HAP-1 (cell line): ENCODE measurements at regions not wholly inside any gene's neighbourhood (a gene's known extent, or its start where the extent isn't known, plus 50 kb on each side); places are given as distances from the start of the nearest gene placed in this dataset.
"Not testable (repeated sequence)": the region's sequence is repeated elsewhere in the genome, so short reads cannot be mapped to it uniquely, and the experiment has no call there.

ENCODE experiments used
- DNase-seq, 2 experiments: peaks; one replicate each; pipeline ENCODE4 v3.0.0-alpha.2; 2016 to 2020; ENCODE audit warnings: low spot score in 2 of 2
- H3K27me3 ChIP-seq: fragments of 250-450 bp; sonication (Bioruptor Pico); 2 replicates; pipeline ENCODE4 v1.5.1; 2020; ENCODE audit warnings: low read depth, mild to moderate bottlenecking, moderate library complexity
- H3K36me3 ChIP-seq: fragments of 250-450 bp; sonication (Bioruptor Pico); replicated peaks from 2 replicates; pipeline ENCODE4 v1.5.1; 2020; ENCODE audit warnings: mild to moderate bottlenecking
- H3K4me1 ChIP-seq: fragments of 250-450 bp; sonication (Bioruptor Pico); 2 replicates; pipeline ENCODE4 v1.5.1; 2020; ENCODE audit warnings: mild to moderate bottlenecking
- H3K4me3 ChIP-seq: fragments of 250-450 bp; sonication (Bioruptor Pico); 2 replicates; pipeline ENCODE4 v1.5.1; 2020; ENCODE audit warnings: mild to moderate bottlenecking, moderate library complexity
- H3K9me3 ChIP-seq: fragments of 250-450 bp; sonication (Bioruptor Pico); 2 replicates; pipeline ENCODE4 v1.5.1; 2020; ENCODE audit warnings: mild to moderate bottlenecking, moderate library complexity
- in situ Hi-C: fragments of 300-500 bp; cut with MboI; formaldehyde crosslinking; loops from 3 replicates; pipeline ENCODE4 v1.14.3; 2020; ENCODE audit warnings: low sequenced_read_pairs, inconsistent platforms, mixed read lengths

DNA sequence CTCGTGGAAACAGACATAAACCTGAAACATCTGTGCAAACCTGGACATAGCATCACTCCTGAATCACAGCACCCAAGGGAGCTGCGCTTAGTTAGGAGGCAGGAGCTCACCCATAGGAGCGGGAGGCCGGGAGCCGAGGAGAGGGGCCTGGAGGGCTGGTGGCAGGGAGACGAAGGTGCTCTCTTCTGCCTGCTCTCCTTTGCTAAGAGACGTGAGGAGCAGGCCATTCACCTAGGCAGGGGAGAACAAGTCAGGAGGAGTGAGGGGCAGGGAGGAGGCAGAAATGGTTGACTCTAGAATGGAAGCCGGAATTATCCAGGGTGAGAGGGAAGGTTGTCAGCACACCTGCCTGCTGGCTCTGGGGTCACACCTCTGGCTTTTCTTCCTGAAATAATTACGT, 398.4 kb upstream of the IRX2 start:
- no peak for DNase-seq
- H3K9me3 ChIP-seq, result no peaks in the 10 kb centered on the region
- H3K36me3 ChIP-seq, result no peaks in the 10 kb centered on the region
- H3K27me3 ChIP-seq, result no peaks in the 10 kb centered on the region
- in situ Hi-C loops, result no loop called here
- no peaks in the 10 kb centered on the region for H3K4me1 ChIP-seq
- H3K4me3 ChIP-seq, result no peak overlapping the region

- H3K27me3 ChIP-seq, H3K9me3 ChIP-seq, H3K4me3 ChIP-seq, in situ Hi-C loops, DNase-seq, H3K36me3 ChIP-seq, H3K4me1 ChIP-seq: not testable (repeated sequence)
Observed at GRCh38 chr5:3147405-3147804, 395.9 kb upstream of the IRX2 start.

DNA sequence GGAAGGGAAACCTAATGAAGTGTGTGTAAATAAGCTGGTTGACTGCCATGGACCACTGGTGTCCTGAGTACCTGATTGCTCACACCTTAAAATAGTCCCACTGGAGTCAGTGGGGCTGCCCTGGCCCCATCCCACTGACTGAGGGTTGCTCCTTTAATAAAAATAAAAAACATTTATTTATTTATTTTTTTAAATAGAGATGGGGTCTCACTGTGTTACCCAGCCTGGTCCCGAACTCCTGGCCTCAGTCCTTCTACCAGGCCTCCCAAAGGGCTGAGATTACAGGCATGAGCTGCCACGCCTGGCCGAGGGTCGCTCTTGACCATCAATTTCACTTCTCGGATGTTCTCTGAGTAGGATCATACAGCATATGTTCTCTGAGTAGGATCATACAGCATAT, 394.2 kb upstream of the IRX2 start:
- Histone ChIP-seq H3K36me3 (no peaks in the 10 kb centered on the region), H3K4me3 (no peak overlapping the region), H3K27me3 (no peaks in the 10 kb centered on the region), H3K9me3 (no peaks in the 10 kb centered on the region), H3K4me1 (0 out of 2 replicates have a peak, but pooled peaks cover 3% of the 10 kb centered on the region)
- in situ Hi-C loops, result no loop called here
- no peak for DNase-seq

DNA sequence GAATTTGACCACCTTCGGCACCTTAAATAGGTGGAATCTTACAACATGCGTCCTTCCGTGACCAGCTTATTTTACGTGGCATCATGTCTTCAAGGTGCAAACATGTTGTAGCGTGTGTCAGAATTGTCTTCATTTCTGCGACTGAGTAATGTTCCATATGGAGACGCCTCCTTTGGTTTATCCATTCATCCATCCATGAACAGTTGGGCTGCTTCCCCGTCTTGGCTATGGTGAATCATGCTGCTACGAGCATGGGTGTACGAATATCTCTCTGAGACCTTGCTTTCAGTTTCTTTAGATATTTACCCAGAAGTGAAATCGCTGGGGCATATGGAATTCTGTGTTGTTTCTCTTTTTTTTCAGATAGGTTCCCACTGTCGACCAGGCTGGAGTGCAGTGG, 391.9 kb upstream of the IRX2 start:
- no peak for DNase-seq
- Histone ChIP-seq H3K4me1 (0 out of 2 replicates have a peak, but pooled peaks cover 3% of the 10 kb centered on the region), H3K27me3 (no peaks in the 10 kb centered on the region), H3K9me3 (no peaks in the 10 kb centered on the region; the same call in 1 of the 2 replicates), H3K4me3 (no peak overlapping the region), H3K36me3 (no peaks in the 10 kb centered on the region)
- in situ Hi-C loops, result no loop called here

DNA sequence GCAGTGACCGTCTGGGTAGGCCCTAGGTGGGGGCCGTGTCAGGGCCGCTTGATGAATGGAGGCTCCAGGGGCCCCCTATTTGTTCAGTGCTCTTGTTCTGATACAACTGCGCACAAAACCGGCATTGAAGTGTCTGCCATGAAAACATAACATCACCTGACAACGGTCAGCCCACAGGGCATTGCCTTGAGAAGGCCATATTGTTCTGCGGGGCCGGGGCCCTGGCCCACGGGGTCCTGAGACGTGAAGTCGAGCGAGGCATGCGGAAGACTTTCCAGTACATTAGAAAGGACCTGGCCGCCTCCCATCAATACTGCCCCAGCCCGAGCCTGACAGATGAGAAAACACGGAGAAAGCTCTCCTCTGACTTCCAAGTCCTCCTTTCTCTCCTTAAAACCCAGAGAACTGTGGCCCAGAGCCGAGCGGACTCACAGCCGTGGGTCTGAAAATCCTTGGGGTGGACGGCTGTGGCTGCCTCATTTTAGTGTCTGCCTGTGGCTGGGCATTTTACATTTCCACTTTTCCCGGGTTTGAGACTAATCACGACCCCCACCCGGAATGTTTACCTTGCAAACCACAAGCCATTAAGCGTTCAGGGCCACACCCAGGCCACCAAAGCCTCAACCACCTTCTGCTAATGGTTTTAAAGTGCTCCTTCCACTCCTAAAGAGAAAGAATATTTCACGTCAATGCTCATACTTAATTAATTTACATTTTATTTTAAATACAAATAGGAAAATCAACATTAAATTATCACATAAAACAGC, 391.0 kb upstream of the IRX2 start:
- DNase-seq, result no peak
- Histone ChIP-seq H3K4me3 (no peak overlapping the region), H3K27me3 (no peaks in the 10 kb centered on the region), H3K4me1 (0 out of 2 replicates have a peak, but pooled peaks cover 3% of the 10 kb centered on the region), H3K9me3 (no peaks in the 10 kb centered on the region; the same call in 1 of the 2 replicates), H3K36me3 (no peaks in the 10 kb centered on the region)
- in situ Hi-C loops, result no loop called here

DNA sequence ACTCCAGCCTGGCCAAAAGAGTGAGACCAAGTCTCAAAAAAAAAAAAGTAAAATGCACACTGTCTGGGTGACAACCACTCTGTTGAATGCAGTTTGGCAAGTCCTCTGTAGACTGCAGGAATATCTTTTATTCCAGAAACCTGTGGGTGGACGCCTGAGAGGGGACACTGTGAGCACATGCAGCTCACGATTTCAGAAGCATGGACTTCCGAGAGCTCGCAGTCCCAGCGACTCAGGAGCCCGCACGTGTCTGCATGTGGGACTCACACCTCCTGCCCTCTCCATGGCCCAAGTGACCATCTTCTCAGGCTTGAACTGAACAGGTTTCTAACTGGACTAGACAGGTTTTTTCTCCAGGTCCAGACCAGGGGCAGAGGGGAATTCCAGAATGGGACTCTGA, 388.6 kb upstream of the IRX2 start:
- in situ Hi-C loops, result no loop called here
- H3K36me3 ChIP-seq, result no peaks in the 10 kb centered on the region

DNA sequence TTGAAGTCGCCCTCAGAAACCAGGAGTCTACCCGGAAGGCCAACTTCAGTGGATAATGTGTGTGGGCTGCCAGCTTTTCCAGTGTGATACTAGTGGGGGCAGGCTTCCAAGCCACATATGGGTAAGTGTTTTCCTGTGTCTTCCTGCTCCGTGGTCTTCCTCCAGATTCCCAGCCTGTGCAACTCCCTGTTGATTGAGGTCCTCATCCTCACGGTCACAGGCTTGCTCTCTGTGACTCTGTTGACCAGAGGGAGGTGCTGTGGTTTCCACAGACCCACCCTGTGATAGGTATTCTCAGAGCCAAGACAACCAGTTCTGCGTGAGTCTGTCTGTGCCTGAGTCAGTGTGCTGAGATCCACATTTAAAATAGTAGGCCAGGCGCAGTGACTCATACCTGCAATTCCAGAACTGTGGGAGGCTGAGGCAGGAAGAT, 388.0 kb upstream of the IRX2 start:
- no peaks in the 10 kb centered on the region for H3K27me3 ChIP-seq
- in situ Hi-C loops, result no loop called here
- no peaks in the 10 kb centered on the region for H3K36me3 ChIP-seq
- no peaks in the 10 kb centered on the region; the same call in 1 of the 2 replicates for H3K9me3 ChIP-seq
- no peak overlapping the region for H3K4me3 ChIP-seq
- no peak for DNase-seq
- H3K4me1 ChIP-seq, result 0 out of 2 replicates have a peak, but pooled peaks cover 3% of the 10 kb centered on the region

More for the DNA sequence above, 388.6 kb upstream of the IRX2 start:
- Histone ChIP-seq H3K4me3 (no peak overlapping the region), H3K9me3 (no peaks in the 10 kb centered on the region; the same call in 1 of the 2 replicates), H3K27me3 (no peaks in the 10 kb centered on the region), H3K4me1 (0 out of 2 replicates have a peak, but pooled peaks cover 3% of the 10 kb centered on the region)
- DNase-seq, result no peak

DNA sequence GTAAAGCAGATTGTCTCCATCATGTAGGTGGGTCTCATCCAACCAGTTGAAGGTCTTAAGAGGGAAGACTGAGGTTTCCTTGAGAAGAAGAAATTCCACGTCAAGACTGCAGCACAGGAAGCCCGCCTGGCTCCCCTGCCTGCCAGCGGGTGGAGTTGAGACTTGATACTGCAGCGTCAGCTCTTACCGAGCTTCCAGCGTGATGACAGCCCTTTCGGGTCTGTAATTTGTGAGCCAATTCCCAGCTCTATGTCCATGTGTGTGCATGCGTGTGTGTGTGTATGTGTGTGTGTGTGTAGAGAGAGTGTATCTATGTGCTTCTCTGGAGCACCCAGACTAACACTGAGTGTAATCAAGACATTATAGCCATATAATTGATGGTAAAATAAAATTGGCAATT, 379.7 kb upstream of the IRX2 start:
- Histone ChIP-seq H3K36me3 (no peaks in the 10 kb centered on the region), H3K9me3 (no peaks in the 10 kb centered on the region), H3K4me1 (no peaks in the 10 kb centered on the region; the same call in 1 of the 2 replicates), H3K27me3 (no peaks in the 10 kb centered on the region), H3K4me3 (no peak overlapping the region)
- no peak for DNase-seq
- in situ Hi-C loops, result no loop called here

DNA sequence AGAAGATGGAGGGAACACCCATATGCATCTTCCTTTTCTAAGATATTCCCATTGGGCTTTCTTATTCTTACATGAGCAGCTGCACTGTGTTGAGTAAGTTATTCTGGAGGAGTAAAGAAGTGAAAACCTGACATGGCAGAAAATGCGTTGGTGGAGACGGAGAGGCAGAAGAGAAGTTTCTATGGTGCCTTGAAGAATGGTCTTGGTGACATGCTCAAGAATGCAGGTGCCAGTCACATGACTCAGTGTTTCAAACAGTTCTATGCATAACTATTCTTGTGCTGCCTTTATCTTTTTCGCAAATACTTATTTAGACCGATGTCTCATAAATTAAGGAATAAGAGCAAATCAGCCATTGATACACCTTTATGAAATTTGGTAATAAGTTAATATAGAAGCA, 377.8 kb upstream of the IRX2 start:
- no peak for DNase-seq
- Histone ChIP-seq H3K27me3 (no peaks in the 10 kb centered on the region), H3K4me3 (no peak overlapping the region), H3K36me3 (no peaks in the 10 kb centered on the region), H3K4me1 (peaks cover 15% of the 10 kb centered on the region), H3K9me3 (no peaks in the 10 kb centered on the region)
- in situ Hi-C loops, result no loop called here

GRCh38 chr5:3127423-3127911, 376.0 kb upstream of the IRX2 start:
- DNase-seq, result no peak
- Histone ChIP-seq H3K27me3 (no peaks in the 10 kb centered on the region), H3K4me1 (peaks cover 33% of the 10 kb centered on the region), H3K36me3 (no peaks in the 10 kb centered on the region), H3K9me3 (no peaks in the 10 kb centered on the region), H3K4me3 (no peak overlapping the region)
- in situ Hi-C loops, result no loop called here

GRCh38 chr5:3126639-3127038, 375.2 kb upstream of the IRX2 start:
- no peaks in the 10 kb centered on the region for H3K9me3 ChIP-seq
- in situ Hi-C loops, result no loop called here
- peaks cover 41% of the 10 kb centered on the region for H3K4me1 ChIP-seq
- H3K27me3 ChIP-seq, result no peaks in the 10 kb centered on the region
- DNase-seq, result no peak
- H3K4me3 ChIP-seq, result no peak overlapping the region
- H3K36me3 ChIP-seq, result no peaks in the 10 kb centered on the region

DNA sequence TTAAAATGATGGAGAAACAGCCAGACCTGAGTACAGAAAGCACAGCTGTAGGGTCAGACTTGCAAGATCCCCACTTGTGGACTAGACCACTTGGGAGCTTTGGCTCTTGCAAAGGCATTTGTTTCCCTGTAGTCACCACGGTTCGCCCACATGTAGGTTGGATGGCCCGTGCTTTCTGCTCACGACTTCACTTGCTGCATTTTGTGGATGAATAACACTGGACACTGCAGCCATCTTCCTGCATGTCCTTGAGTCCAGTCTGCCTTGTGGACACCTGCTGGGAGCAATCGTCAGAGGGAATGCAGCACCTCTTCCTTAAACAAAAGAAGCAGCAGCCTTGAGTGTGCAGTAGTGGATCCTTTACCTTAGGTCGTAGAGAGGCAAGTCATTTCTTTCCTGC, 372.9 kb upstream of the IRX2 start:
- in situ Hi-C loops, result no loop called here
- Histone ChIP-seq H3K36me3 (no peaks in the 10 kb centered on the region), H3K9me3 (no peaks in the 10 kb centered on the region), H3K4me1 (peaks cover 63% of the 10 kb centered on the region), H3K4me3 (no peak overlapping the region), H3K27me3 (no peaks in the 10 kb centered on the region)
- DNase-seq, result no peak

DNA sequence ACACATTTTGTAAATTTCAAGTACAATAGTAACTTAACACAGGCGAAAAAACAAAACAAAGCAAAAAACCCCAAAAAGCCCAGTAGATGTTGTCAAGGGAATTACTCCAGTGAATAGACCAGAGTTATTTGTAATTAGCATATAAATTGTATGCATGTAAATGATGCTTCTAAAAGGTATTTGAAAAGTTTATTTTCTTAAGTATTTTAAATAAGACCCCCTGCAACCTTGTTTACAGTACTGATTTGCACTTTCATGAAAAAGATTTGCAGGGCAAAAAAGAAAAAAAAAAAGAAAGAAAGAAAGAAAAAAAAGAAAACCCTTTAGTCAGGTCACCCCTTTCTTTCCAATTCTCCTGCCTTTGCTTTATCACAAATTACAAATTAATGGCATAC, 372.3 kb upstream of the IRX2 start:
- peak in 1 of 2 experiments; percentile 94 for DNase-seq
- in situ Hi-C loops, result no loop called here
- peaks cover 70% of the 10 kb centered on the region for H3K4me1 ChIP-seq
- no peaks in the 10 kb centered on the region for H3K36me3 ChIP-seq
- H3K27me3 ChIP-seq, result no peaks in the 10 kb centered on the region
- no peaks in the 10 kb centered on the region for H3K9me3 ChIP-seq
- no peak overlapping the region for H3K4me3 ChIP-seq

DNA sequence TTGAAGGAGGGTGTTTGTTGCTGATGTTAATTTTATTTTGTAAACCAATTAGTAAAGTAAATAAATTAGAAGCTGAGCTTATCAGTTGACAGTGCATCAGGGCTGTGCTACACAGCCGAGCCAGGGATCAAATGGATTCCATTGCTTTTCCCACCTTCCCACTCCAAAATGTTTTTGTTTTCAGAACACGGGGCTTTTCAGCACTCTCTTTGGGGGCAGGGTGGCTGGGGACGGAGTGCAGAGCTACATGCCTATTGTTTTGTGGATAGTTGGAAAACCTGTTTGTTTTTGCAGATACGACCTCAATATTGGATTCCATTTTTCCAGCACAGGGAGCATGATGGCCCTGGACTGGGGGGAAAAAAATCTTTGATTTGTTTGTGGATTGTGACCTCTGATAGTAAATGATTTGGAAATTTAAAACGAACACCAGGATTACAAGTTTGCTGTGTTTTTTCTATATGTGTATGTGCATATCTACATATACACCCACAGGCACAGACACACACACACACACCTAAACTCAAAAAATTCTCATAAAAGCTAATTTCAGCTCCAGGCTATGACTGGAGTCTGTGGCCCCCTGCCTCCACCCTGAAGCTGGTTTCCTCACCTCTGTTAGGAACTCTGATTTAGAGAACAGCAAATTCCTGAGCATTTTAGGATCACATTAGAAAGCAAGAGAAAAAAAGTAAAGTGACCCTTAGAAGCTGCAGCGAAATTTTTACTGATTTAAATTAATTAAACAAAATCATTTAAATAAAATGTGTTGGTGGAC, 371.7 kb upstream of the IRX2 start:
- Histone ChIP-seq H3K4me3 (no peak overlapping the region), H3K27me3 (no peaks in the 10 kb centered on the region), H3K9me3 (no peaks in the 10 kb centered on the region), H3K4me1 (peaks cover 75% of the 10 kb centered on the region), H3K36me3 (no peaks in the 10 kb centered on the region)
- peak; percentile 82 to 87 for DNase-seq
- in situ Hi-C loops, result no loop called here
